GM12878 (cell line): ENCODE measurements at regions not wholly inside any gene's neighbourhood (a gene's known extent, or its start where the extent isn't known, plus 50 kb on each side); places are given as distances from the start of the nearest gene placed in this dataset.

Experiments
- ATAC-seq: fragments of 200-7000 bp; cut with Tn5 transposase; 3 replicates; pipeline ENCODE4 v1.9.1; 2020; ENCODE audit warnings: mild to moderate bottlenecking, moderate library complexity
- BruUV-seq: library from RNA; stranded (reverse); fragments of 400-500 nt; replicated peaks from 2 replicates; lab custom pipeline; 2021; lab: Mats Ljungman, UMichigan
- CTCF ChIA-PET: fragments of 300-600 bp; sonication (Branson Sonifier 250); formaldehyde crosslinking; extraction: SDS; loops from one replicate; lab custom pipeline; 2021; ENCODE audit warnings: inconsistent platforms; lab: Yijun Ruan, JAX
- POLR2A ChIA-PET: fragments of 350-600 bp; formaldehyde crosslinking; extraction: SDS; loops from one replicate; lab custom pipeline; 2021; ENCODE audit warnings: inconsistent platforms; lab: Charles Lee
- RAD21 ChIA-PET: fragments of 300-600 bp; sonication (Branson Sonifier 250); formaldehyde crosslinking; loops from one replicate; lab custom pipeline; 2023; ENCODE audit warnings: antibody characterized with exemption; ENCODE audit not compliant: unreplicated experiment; lab: Charles Lee
- SMC1A ChIA-PET: fragments of 300-600 bp; sonication (Branson Sonifier 250); formaldehyde crosslinking; loops from one replicate; lab custom pipeline; 2023; ENCODE audit not compliant: unreplicated experiment, uncharacterized antibody; lab: Charles Lee
- DNase-seq: peaks from one replicate; pipeline ENCODE4 v3.0.0-alpha.2; 2011; ENCODE audit warnings: low read depth, low spot score
- FAIRE-seq: peaks from 3 replicates; lab custom pipeline; 2011; peaks lifted over from hg19 to GRCh38; lab: Jason Lieb, UNC
- H2AFZ ChIP-seq: 2 replicates; pipeline ENCODE4 v1.6.0; 2011; ENCODE audit warnings: low read depth, low read length, control low read depth; ENCODE audit not compliant: control insufficient read depth
- H3K27ac ChIP-seq: 2 replicates; pipeline ENCODE4 v1.5.1; 2011; ENCODE audit warnings: control low read depth; ENCODE audit not compliant: control insufficient read depth, insufficient read depth
- H3K27me3 ChIP-seq, 2 experiments: replicated peaks in 1 of 2; 2 replicates each; pipeline versions ENCODE4 v1.6.0 to v1.6.1; 2011; ENCODE audit warnings: low read length in 1 of 2; ENCODE audit not compliant: control insufficient read depth in 2 of 2, insufficient read depth in 2 of 2
- H3K36me3 ChIP-seq, 2 experiments: 2 replicates each; pipeline ENCODE4 v1.5.1; 2011; ENCODE audit warnings: low read length in 1 of 2; ENCODE audit not compliant: control insufficient read depth in 2 of 2, insufficient read depth in 2 of 2
- H3K4me1 ChIP-seq: 2 replicates; pipeline ENCODE4 v1.6.1; 2011; ENCODE audit warnings: mild to moderate bottlenecking, low read length, moderate library complexity, mixed read lengths; ENCODE audit not compliant: control insufficient read depth, insufficient read depth
- H3K4me2 ChIP-seq: 2 replicates; pipeline ENCODE4 v1.6.0; 2011; ENCODE audit warnings: control low read depth; ENCODE audit not compliant: control insufficient read depth, insufficient read depth
- H3K4me3 ChIP-seq: fragments of 200-600 bp; sonication (generic); 2 replicates; pipeline ENCODE4 v1.5.1; 2016
- H3K79me2 ChIP-seq: 2 replicates; pipeline ENCODE4 v1.6.0; 2011; ENCODE audit warnings: low read length; ENCODE audit not compliant: control insufficient read depth, insufficient read depth
- H3K9ac ChIP-seq: 2 replicates; pipeline ENCODE4 v1.8.0; 2011; ENCODE audit warnings: low read length, control low read depth, mixed read lengths; ENCODE audit not compliant: control insufficient read depth, insufficient read depth
- H3K9me3 ChIP-seq: replicated peaks from 3 replicates; pipeline ENCODE4 v1.5.1; 2011; ENCODE audit warnings: mild to moderate bottlenecking, low read length; ENCODE audit not compliant: control insufficient read depth, insufficient read depth
- H4K20me1 ChIP-seq: 2 replicates; pipeline ENCODE4 v1.6.0; 2011; ENCODE audit not compliant: control insufficient read depth, insufficient read depth
- ASH2L ChIP-seq: fragments of 300-600, 200-600 bp; sonication (generic); IDR thresholded peaks from 2 replicates; pipeline ENCODE4 v1.6.1; 2017; ENCODE audit warnings: low read depth, mild to moderate bottlenecking, borderline replicate concordance
- BACH1 ChIP-seq: fragments of 450-650 bp; IDR thresholded peaks from 2 replicates; pipeline ENCODE4 v1.6.1; 2017; ENCODE audit warnings: mild to moderate bottlenecking, borderline replicate concordance
- CREM ChIP-seq: IDR thresholded peaks from 2 replicates; pipeline ENCODE4 v1.6.1; 2014; ENCODE audit warnings: antibody characterized with exemption, low read depth
- E2F4 ChIP-seq: IDR thresholded peaks from 2 replicates; pipeline ENCODE4 v1.6.1; 2012; ENCODE audit warnings: low read depth, low read length, improper control_type of control experiment
- ESRRA ChIP-seq: IDR thresholded peaks from 2 replicates; pipeline ENCODE4 v1.6.1; 2012; ENCODE audit warnings: mild to moderate bottlenecking, low read length, improper control_type of control experiment
- KDM1A ChIP-seq: fragments of 200-600 bp; sonication (generic); IDR thresholded peaks from 2 replicates; pipeline ENCODE4 v1.6.1; 2016; ENCODE audit warnings: borderline replicate concordance
- NR2F1 ChIP-seq: fragments of 450-650 bp; conservative IDR thresholded peaks from 2 replicates; pipeline ENCODE4 v1.6.1; 2017; ENCODE audit warnings: mild to moderate bottlenecking
- RBBP5 ChIP-seq: fragments of 200-600 bp; sonication (generic); conservative IDR thresholded peaks from 2 replicates; pipeline ENCODE4 v1.6.1; 2016
- RCOR1 ChIP-seq: conservative IDR thresholded peaks from 2 replicates; pipeline ENCODE4 v1.6.1; 2012; ENCODE audit warnings: low read depth, low read length, improper control_type of control experiment
- SMARCA5 ChIP-seq: fragments of 450-650 bp; IDR thresholded peaks from 2 replicates; pipeline ENCODE4 v1.6.1; 2017; ENCODE audit warnings: mild to moderate bottlenecking
- SREBF1 ChIP-seq: IDR thresholded peaks from 2 replicates; pipeline ENCODE4 v1.6.1; 2012; ENCODE audit warnings: mild to moderate bottlenecking, low read length
- STAT3 ChIP-seq: IDR thresholded peaks from 2 replicates; pipeline ENCODE4 v1.6.1; 2011; ENCODE audit warnings: low read depth, low read length, improper control_type of control experiment
- TCF7 ChIP-seq: IDR thresholded peaks from 2 replicates; pipeline ENCODE4 v1.6.1; 2014; ENCODE audit warnings: antibody characterized with exemption, borderline replicate concordance
- ZNF274 ChIP-seq: IDR thresholded peaks from one replicate; pipeline ENCODE4 v1.8.0; 2011; ENCODE audit not compliant: insufficient read length, insufficient read depth
- WGBS: methylation state at CpG from one replicate; pipeline ENCODE4 v1.1.6; 2016; ENCODE audit warnings: low lambda C conversion rate; ENCODE audit not compliant: insufficient replicate concordance, insufficient coverage; ENCODE audit errors: missing lambda C conversion rate; 5-methylcytosine and 5-hydroxymethylcytosine counted together
- in situ Hi-C: fragments of 300-500 bp; cut with MboI; formaldehyde crosslinking; loops from 9 replicates; pipeline ENCODE4 v1.14.3; 2018; ENCODE audit warnings: mixed read lengths
- intact Hi-C: fragments of 100-400 bp; cut with micrococcal nuclease; formaldehyde crosslinking; loops from one replicate; pipeline ENCODE4 v1.14.2; 2022; ENCODE audit not compliant: unreplicated experiment
- TF ChIP-seq, protein P1 (sequence below), 3 experiments: IDR thresholded peaks in 2 of 3; conservative IDR thresholded peaks in 1 of 3; 2 replicates each; pipeline ENCODE4 v1.5.1; 2011; ENCODE audit warnings: low read depth in 3 of 3, low read length in 3 of 3, mild to moderate bottlenecking in 3 of 3, control low read depth in 2 of 3, moderate library complexity in 2 of 3, inconsistent platforms in 1 of 3, mixed read lengths in 1 of 3; ENCODE audit not compliant: control insufficient read depth in 2 of 3, insufficient read depth in 1 of 3; ENCODE audit errors: extremely low read depth in 1 of 3

GRCh38 chr3:18770800-18771199, 345.7 kb upstream of the SATB1 start:
- no peaks in the 10 kb centered on the region for H4K20me1 ChIP-seq
- FAIRE-seq: no peak
- H3K9me3 ChIP-seq: no peaks in the 10 kb centered on the region
- no peak overlapping the region for H3K4me2 ChIP-seq
- 20% methylated on average over 2 of the region's 2 CpGs for WGBS
- TF ChIP-seq ZNF274 (no peak), NR2F1 (no peak), STAT3 (no peak), SREBF1 (no peak), CREM (no peak), KDM1A (no peak), E2F4 (no peak), BACH1 (no peak), ASH2L (no peak), RCOR1 (no peak), TCF7 (no peak), RBBP5 (no peak), SMARCA5 (no peak), ESRRA (no peak)
- TF ChIP-seq, protein P1, sequence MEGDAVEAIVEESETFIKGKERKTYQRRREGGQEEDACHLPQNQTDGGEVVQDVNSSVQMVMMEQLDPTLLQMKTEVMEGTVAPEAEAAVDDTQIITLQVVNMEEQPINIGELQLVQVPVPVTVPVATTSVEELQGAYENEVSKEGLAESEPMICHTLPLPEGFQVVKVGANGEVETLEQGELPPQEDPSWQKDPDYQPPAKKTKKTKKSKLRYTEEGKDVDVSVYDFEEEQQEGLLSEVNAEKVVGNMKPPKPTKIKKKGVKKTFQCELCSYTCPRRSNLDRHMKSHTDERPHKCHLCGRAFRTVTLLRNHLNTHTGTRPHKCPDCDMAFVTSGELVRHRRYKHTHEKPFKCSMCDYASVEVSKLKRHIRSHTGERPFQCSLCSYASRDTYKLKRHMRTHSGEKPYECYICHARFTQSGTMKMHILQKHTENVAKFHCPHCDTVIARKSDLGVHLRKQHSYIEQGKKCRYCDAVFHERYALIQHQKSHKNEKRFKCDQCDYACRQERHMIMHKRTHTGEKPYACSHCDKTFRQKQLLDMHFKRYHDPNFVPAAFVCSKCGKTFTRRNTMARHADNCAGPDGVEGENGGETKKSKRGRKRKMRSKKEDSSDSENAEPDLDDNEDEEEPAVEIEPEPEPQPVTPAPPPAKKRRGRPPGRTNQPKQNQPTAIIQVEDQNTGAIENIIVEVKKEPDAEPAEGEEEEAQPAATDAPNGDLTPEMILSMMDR (IDR thresholded peaks at IDR 0.05 in 2 of 3, conservative IDR thresholded peaks at IDR 0.05 in 1 of 3; ENCODE audit: control insufficient read depth in 2 of 3, extremely low read depth in 1 of 3, insufficient read depth in 1 of 3, low read depth in 3 of 3, low read length in 3 of 3): no peak
- in situ Hi-C loops: no loop called here
- ChIA-PET RAD21 (no interaction called here), CTCF (interaction anchor here (1.2 to 2.0 kb wide), 2 partner anchors 12 to 13 kb away, joined by 3 to 4 read pairs; no protein-coding TSS in a partner anchor), POLR2A (no interaction called here), SMC1A (no interaction called here)
- BruUV-seq: no TSS peak
- H3K4me1 ChIP-seq: no peaks in the 10 kb centered on the region
- no peaks in the 10 kb centered on the region for H3K36me3 ChIP-seq
- no peak overlapping the region for H3K9ac ChIP-seq
- ATAC-seq: no peak
- no peaks in the 10 kb centered on the region for H3K79me2 ChIP-seq
- intact Hi-C loops: no loop called here
- H2AFZ ChIP-seq: no peak overlapping the region
- H3K27me3 ChIP-seq: no peaks in the 10 kb centered on the region
- no peak overlapping the region for H3K4me3 ChIP-seq
- no peak for DNase-seq
- no peak overlapping the region for H3K27ac ChIP-seq
